AG10803 (cell line): ENCODE measurements at regions not wholly inside any gene's neighbourhood (a gene's known extent, or its start where the extent isn't known, plus 50 kb on each side); places are given as distances from the start of the nearest gene placed in this dataset.

Source experiments
- DNase-seq: peaks from one replicate; pipeline ENCODE4 v3.0.0; 2010; ENCODE audit warnings: low read depth
- H3K4me3 ChIP-seq: 2 replicates; pipeline ENCODE4 v1.5.1; 2011; ENCODE audit warnings: mild to moderate bottlenecking, low read length, control low read depth
- TF ChIP-seq, protein P1 (sequence below): conservative IDR thresholded peaks from 2 replicates; pipeline ENCODE4 v1.5.1; 2011; ENCODE audit warnings: mild to moderate bottlenecking, low read length, control low read depth, inconsistent platforms

DNA sequence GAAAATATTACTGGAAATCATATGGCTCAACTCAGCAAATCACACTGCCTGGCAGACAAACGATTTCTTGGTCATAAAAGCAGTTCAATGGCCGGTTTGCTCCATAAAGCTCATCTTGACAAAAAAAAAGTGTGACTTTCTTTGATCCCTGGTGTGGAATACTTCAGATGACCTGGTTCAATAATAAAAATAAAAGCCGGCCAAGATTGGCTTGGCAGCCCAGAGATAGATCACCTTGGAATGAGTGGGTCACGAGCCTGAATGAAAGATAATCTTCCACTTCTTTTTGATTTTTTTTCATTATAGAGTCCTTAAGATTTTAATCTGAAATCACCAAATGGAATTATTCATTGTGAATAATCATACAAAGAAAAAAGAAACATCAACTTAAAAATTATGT lies 445.3 kb upstream of the CITED2 start:
- no peak overlapping the region for H3K4me3 ChIP-seq
- no peak for DNase-seq
- TF ChIP-seq, protein P1, sequence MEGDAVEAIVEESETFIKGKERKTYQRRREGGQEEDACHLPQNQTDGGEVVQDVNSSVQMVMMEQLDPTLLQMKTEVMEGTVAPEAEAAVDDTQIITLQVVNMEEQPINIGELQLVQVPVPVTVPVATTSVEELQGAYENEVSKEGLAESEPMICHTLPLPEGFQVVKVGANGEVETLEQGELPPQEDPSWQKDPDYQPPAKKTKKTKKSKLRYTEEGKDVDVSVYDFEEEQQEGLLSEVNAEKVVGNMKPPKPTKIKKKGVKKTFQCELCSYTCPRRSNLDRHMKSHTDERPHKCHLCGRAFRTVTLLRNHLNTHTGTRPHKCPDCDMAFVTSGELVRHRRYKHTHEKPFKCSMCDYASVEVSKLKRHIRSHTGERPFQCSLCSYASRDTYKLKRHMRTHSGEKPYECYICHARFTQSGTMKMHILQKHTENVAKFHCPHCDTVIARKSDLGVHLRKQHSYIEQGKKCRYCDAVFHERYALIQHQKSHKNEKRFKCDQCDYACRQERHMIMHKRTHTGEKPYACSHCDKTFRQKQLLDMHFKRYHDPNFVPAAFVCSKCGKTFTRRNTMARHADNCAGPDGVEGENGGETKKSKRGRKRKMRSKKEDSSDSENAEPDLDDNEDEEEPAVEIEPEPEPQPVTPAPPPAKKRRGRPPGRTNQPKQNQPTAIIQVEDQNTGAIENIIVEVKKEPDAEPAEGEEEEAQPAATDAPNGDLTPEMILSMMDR, result no peak

DNA sequence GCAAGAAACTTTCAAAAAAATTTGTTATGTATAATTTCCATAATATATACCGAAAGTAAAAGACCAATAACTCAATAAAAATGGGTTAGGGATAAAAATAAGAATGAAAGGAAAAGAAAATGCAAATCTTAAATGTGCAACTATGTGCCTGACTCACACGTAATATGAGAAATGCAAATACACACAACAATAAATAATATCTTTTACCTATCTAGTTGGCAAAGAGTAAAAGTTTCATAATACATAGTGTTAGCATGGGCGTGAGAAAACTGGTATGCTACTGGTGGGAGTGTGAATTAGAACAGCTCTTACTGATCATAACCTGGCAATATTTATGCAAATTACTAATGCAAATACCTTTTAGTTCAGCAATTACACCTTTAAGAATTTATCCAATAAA lies 438.5 kb upstream of the CITED2 start:
- no peak for DNase-seq
- no peak overlapping the region for H3K4me3 ChIP-seq
- TF ChIP-seq, protein P1, result no peak

DNA sequence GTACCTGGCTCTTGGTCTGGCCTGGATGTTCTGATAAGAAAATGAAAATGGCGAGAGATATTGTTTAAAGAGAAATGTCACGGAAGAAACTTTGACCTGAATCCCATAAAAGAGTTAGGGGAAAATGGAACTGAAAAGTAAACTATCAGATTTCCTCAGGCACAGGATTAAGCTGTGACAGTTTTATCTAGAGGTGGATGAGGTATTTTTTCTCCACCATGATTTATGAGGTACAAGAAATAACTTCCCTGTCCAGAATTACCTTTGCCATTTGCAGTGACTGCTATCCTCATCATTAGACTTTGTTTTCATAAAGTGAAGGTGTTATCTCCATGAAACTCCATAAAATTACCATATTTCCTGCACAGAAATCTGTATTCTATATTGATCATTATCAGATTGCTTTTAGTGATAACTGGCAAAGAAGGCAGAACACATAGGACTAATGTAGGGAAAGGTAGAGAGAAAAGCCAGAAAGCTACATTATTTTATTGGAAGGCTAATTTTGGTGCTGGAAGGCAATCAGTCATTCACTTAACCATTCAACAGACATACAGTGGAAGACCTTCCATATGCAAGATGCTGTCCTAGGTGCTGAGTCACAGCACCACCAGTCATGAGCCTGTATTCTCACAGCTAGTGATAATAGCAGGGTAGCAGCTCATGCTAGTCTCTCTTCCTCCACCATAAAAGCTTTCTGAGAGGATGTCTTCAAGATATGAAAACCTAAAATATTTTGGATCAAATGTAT lies 427.3 kb upstream of the CITED2 start:
- no peak overlapping the region for H3K4me3 ChIP-seq
- TF ChIP-seq, protein P1, result no peak
- peak; percentile 9 for DNase-seq

DNA sequence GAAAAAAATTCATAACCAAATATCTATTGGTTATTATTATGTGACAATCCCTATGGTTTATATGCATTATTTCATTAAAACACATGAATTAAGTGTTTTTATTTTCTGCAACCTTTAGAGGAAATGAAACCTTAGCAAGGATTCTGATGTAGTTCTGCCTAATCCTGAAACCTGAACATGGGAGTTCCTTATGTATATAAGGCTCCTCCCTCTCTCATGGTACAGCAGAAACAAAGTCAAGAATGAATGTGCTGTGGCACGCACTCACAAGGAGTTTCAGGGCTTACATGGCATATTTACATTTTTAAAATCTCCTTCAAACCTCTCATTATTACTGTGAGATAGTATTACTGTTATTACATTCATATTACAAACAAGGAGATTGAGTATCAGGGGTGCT lies 426.4 kb upstream of the CITED2 start:
- no peak for DNase-seq
- no peak overlapping the region for H3K4me3 ChIP-seq
- TF ChIP-seq, protein P1, result no peak

DNA sequence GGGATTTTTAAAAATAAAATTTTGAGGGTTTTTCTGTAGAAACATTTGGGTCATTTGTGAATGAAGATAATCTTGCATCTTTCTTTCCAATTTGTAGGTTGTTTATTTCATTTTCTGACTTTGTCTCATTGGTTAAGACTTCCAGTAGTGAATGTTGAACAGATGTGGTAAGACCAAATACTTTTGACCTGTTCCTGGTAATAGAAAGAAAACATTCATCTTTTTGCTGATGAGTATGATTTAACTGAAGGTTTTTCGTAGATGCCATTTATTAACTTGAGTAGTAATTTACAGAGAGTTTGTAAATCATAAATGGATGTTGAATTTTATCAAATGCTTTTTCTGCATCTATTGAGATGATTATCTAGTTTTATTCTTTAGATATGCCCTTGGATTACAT lies 416.1 kb upstream of the CITED2 start:
- peak; percentile 11 for DNase-seq
- H3K4me3 ChIP-seq, result no peak overlapping the region
- TF ChIP-seq, protein P1, result no peak

DNA sequence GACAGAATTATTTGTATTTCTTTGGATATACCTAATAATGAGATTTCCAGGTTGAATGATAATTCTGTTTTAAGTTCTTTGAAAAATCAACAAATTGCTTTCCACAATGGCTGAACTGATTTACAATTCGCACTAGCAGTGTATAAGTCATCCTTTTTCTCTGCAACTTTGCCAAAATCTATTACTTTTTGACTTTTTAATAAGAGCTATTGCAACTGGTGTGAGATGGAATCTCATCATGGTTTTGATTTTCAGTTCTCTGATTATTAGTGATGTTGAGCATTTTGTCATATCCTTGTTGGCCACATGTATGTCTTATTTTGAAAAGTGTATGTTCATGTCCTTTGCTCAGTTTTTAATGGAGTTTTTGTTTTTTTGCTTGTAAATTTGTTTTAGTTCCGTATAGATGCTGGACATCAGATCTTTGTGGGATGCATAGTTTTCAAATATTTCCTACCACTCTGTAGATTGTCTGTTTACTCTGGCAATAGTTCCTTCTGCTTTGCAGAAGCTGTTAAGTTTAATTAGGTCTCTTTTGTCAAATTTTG lies 409.8 kb upstream of the CITED2 start:
- TF ChIP-seq, protein P1, result no peak
- H3K4me3 ChIP-seq, result no peak overlapping the region
- no peak for DNase-seq
